ENCODE measurements at regions not wholly inside any gene's neighbourhood (a gene's known extent, or its start where the extent isn't known, plus 50 kb on each side); places are given as distances from the start of the nearest gene placed in this dataset.

DNA sequence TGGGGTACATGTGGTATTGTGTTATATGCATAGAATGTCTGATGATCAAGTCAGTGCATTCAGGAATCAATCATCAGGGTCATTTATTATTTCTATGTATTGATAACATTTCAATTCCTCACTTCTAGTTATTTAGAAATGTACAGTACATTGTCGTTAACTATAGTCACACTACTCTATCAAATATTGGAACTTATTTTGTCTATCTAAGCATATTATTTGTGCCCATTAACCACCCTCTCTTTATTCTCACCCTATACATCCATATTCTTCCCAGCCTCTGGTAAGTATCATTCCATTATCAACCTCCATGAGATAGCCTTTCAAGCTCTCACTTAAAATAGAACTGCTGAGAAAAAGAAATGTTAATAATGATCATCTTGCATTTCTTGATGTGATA is 596.5 kb upstream of the POT1 start:
- TF ChIP-seq, protein P1, sequence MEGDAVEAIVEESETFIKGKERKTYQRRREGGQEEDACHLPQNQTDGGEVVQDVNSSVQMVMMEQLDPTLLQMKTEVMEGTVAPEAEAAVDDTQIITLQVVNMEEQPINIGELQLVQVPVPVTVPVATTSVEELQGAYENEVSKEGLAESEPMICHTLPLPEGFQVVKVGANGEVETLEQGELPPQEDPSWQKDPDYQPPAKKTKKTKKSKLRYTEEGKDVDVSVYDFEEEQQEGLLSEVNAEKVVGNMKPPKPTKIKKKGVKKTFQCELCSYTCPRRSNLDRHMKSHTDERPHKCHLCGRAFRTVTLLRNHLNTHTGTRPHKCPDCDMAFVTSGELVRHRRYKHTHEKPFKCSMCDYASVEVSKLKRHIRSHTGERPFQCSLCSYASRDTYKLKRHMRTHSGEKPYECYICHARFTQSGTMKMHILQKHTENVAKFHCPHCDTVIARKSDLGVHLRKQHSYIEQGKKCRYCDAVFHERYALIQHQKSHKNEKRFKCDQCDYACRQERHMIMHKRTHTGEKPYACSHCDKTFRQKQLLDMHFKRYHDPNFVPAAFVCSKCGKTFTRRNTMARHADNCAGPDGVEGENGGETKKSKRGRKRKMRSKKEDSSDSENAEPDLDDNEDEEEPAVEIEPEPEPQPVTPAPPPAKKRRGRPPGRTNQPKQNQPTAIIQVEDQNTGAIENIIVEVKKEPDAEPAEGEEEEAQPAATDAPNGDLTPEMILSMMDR (IDR thresholded peaks at IDR 0.05; ENCODE audit: low read depth, low read length, poor library complexity, severe bottlenecking) = no peak
- no peak for TF ChIP-seq EZH2phosphoT487 (IDR thresholded peaks at IDR 0.05; ENCODE audit: borderline replicate concordance, low read length)

Measured in DOHH2 (cell line).